ENCODE measurements at regions not wholly inside any gene's neighbourhood (a gene's known extent, or its start where the extent isn't known, plus 50 kb on each side); places are given as distances from the start of the nearest gene placed in this dataset.

DNA sequence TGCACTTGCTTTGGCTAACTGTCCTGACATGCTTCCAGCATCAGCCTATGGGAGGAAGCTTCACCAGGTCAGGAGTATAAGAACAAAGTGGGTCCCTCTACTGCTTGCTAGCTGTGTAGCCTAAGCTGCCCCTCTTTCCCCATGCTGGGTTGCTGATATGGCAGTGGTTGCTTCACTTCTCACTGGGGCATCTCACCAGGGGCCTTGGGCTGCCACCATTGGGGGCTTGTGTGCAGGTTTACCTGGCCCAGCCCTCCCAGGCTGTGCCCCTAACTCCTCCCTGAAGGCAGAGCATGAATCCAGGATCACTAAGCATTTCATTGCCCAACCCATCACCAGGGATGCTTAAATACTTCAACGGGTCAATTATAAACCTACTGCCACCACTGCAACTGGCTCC, 817.1 kb upstream of the TMEFF2 start:
- TF ChIP-seq NR2C2 (CRISPR knock-in tag; IDR thresholded peaks at IDR 0.05) (no peak), ATF3 (CRISPR knock-in tag; conservative IDR thresholded peaks at IDR 0.05) (no peak), ELF4 (CRISPR knock-in tag; IDR thresholded peaks at IDR 0.05; ENCODE audit: low read depth) (no peak), IRF2 (CRISPR knock-in tag; IDR thresholded peaks at IDR 0.05; ENCODE audit: borderline replicate concordance, low read depth) (no peak), CREB1 (CRISPR knock-in tag; IDR thresholded peaks at IDR 0.05) (no peak), ZNF121 (CRISPR knock-in tag; IDR thresholded peaks at IDR 0.05) (no peak), MLX (CRISPR knock-in tag; IDR thresholded peaks at IDR 0.05) (no peak), USF2 (CRISPR knock-in tag; IDR thresholded peaks at IDR 0.05) (no peak), TEAD4 (CRISPR knock-in tag; IDR thresholded peaks at IDR 0.05) (no peak), RORB (CRISPR knock-in tag; IDR thresholded peaks at IDR 0.05) (no peak), NR3C1 (CRISPR knock-in tag; conservative IDR thresholded peaks at IDR 0.05; ENCODE audit: low read depth) (no peak)
- TF ChIP-seq, protein P1, sequence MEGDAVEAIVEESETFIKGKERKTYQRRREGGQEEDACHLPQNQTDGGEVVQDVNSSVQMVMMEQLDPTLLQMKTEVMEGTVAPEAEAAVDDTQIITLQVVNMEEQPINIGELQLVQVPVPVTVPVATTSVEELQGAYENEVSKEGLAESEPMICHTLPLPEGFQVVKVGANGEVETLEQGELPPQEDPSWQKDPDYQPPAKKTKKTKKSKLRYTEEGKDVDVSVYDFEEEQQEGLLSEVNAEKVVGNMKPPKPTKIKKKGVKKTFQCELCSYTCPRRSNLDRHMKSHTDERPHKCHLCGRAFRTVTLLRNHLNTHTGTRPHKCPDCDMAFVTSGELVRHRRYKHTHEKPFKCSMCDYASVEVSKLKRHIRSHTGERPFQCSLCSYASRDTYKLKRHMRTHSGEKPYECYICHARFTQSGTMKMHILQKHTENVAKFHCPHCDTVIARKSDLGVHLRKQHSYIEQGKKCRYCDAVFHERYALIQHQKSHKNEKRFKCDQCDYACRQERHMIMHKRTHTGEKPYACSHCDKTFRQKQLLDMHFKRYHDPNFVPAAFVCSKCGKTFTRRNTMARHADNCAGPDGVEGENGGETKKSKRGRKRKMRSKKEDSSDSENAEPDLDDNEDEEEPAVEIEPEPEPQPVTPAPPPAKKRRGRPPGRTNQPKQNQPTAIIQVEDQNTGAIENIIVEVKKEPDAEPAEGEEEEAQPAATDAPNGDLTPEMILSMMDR (IDR thresholded peaks at IDR 0.05) = no peak
- TF ChIP-seq, protein P2, sequence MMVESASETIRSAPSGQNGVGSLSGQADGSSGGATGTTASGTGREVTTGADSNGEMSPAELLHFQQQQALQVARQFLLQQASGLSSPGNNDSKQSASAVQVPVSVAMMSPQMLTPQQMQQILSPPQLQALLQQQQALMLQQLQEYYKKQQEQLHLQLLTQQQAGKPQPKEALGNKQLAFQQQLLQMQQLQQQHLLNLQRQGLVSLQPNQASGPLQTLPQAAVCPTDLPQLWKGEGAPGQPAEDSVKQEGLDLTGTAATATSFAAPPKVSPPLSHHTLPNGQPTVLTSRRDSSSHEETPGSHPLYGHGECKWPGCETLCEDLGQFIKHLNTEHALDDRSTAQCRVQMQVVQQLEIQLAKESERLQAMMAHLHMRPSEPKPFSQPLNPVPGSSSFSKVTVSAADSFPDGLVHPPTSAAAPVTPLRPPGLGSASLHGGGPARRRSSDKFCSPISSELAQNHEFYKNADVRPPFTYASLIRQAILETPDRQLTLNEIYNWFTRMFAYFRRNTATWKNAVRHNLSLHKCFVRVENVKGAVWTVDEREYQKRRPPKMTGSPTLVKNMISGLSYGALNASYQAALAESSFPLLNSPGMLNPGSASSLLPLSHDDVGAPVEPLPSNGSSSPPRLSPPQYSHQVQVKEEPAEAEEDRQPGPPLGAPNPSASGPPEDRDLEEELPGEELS (CRISPR knock-in tag; IDR thresholded peaks at IDR 0.05) = no peak
- TF ChIP-seq, protein P3, sequence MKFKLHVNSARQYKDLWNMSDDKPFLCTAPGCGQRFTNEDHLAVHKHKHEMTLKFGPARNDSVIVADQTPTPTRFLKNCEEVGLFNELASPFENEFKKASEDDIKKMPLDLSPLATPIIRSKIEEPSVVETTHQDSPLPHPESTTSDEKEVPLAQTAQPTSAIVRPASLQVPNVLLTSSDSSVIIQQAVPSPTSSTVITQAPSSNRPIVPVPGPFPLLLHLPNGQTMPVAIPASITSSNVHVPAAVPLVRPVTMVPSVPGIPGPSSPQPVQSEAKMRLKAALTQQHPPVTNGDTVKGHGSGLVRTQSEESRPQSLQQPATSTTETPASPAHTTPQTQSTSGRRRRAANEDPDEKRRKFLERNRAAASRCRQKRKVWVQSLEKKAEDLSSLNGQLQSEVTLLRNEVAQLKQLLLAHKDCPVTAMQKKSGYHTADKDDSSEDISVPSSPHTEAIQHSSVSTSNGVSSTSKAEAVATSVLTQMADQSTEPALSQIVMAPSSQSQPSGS (CRISPR knock-in tag; IDR thresholded peaks at IDR 0.05; ENCODE audit: borderline replicate concordance, low read depth) = no peak

Measured in WTC11 (cell line).